ENCODE measurements at regions not wholly inside any gene's neighbourhood (a gene's known extent, or its start where the extent isn't known, plus 50 kb on each side); places are given as distances from the start of the nearest gene placed in this dataset.

DNA sequence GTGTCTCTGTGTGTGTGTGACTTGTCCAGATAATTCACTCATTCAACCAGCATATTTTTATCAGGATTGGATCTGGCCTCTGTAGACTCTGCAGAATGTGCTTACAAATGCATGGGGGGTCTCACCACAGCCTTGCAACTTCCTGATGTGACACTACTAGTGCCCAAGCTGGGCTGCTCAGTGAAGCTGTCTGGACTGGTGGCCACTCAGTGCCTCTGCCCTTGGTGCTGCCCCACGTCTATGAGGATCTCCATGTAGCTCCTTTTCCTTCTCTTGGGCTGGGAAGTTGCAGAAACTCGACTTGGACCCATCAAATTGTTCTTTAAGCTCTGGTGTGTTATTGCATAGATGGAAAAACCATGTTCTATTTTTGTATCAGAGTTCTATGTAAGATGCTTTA lies 75.8 kb downstream of the NRN1 start:
- Mint-ChIP-seq H3K27me3 (peaks cover 42% of the 10 kb centered on the region), H3K27ac (no peak overlapping the region)

DNA sequence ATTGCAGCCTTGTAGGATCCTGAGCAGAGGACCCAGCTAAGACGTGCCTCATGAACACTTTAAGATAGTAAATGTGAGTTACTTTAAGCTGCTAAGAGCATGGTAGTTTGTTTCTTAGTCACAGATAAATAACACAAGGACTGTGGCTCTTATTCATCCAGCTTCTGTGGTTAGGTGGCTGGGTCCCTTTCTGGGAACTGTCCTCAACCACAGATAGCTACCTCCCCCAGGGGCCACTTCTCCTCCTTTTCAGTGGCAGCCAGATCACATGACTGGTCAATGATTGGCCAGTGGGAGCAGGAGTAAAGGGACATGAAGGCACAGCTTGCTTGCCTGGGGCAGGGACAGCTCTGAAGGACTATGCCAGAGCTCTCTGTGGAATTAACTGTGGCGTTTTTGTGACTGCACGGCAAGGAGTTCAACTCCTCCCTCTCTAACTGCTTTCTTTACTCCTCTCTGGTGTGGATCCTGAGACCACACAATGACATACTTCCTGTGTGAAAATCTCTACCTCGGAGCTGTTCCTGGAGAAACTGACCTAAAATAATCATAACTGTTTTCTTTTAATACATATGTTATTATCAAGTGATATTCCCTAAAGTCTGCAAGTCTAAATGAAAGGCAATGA lies 76.5 kb downstream of the NRN1 start:
- intact Hi-C loops (cut with micrococcal nuclease), result no loop called here
- Mint-ChIP-seq H3K36me3 (ENCODE audit: low read depth) (no peaks in the 10 kb centered on the region), H3K4me3 (no peak overlapping the region), H3K27ac (no peak overlapping the region), H3K27me3 (peaks cover 37% of the 10 kb centered on the region), H3K9me3 (peaks cover 9% of the 10 kb centered on the region), H3K4me1 (no peaks in the 10 kb centered on the region)
- no peak for DNase-seq
- TF ChIP-seq, protein P1, sequence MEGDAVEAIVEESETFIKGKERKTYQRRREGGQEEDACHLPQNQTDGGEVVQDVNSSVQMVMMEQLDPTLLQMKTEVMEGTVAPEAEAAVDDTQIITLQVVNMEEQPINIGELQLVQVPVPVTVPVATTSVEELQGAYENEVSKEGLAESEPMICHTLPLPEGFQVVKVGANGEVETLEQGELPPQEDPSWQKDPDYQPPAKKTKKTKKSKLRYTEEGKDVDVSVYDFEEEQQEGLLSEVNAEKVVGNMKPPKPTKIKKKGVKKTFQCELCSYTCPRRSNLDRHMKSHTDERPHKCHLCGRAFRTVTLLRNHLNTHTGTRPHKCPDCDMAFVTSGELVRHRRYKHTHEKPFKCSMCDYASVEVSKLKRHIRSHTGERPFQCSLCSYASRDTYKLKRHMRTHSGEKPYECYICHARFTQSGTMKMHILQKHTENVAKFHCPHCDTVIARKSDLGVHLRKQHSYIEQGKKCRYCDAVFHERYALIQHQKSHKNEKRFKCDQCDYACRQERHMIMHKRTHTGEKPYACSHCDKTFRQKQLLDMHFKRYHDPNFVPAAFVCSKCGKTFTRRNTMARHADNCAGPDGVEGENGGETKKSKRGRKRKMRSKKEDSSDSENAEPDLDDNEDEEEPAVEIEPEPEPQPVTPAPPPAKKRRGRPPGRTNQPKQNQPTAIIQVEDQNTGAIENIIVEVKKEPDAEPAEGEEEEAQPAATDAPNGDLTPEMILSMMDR (IDR thresholded peaks at IDR 0.05), result no peak
- no peak for ATAC-seq (ENCODE audit: low read depth)
- CTCF ChIA-PET, result no interaction called here
- POLR2A ChIA-PET, result no interaction called here

More for the DNA sequence above, 75.8 kb downstream of the NRN1 start:
- Mint-ChIP-seq H3K4me3 (no peak overlapping the region), H3K4me1 (no peaks in the 10 kb centered on the region), H3K36me3 (ENCODE audit: low read depth) (no peaks in the 10 kb centered on the region), H3K9me3 (peaks cover 5% of the 10 kb centered on the region)
- intact Hi-C loops (cut with micrococcal nuclease), result no loop called here
- ChIA-PET CTCF (no interaction called here), POLR2A (no interaction called here)
- ATAC-seq (ENCODE audit: low read depth) (no peak), DNase-seq (no peak)
- TF ChIP-seq, protein P1 (IDR thresholded peaks at IDR 0.05), result no peak

DNA sequence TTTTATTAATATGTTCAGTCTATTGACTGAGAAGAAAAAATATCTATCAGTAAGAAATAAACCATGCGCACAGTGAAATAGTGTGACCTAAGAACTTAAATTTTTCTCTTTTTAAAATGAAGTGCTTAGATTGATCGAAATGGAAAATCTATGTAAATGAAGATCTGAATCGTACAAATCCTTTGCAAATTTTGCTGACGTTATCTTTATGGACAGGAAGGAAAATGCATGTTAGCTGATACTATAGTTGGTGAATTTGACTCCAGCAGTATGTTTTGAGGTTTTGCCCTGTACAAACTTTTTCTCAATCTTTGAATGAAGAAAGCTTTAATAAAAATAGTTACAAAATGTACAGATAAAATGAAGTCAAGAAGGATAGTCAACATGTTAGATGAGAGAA lies 82.9 kb downstream of the NRN1 start:
- Mint-ChIP-seq H3K4me3 (no peak overlapping the region), H3K27ac (no peak overlapping the region), H3K4me1 (no peaks in the 10 kb centered on the region), H3K36me3 (ENCODE audit: low read depth) (peaks cover 3% of the 10 kb centered on the region), H3K27me3 (peaks cover 14% of the 10 kb centered on the region), H3K9me3 (peaks cover 12% of the 10 kb centered on the region)
- TF ChIP-seq, protein P1 (IDR thresholded peaks at IDR 0.05), result no peak
- ATAC-seq (ENCODE audit: low read depth) (no peak), DNase-seq (no peak)
- intact Hi-C loops (cut with micrococcal nuclease), result no loop called here
- ChIA-PET CTCF (no interaction called here), POLR2A (no interaction called here)

DNA sequence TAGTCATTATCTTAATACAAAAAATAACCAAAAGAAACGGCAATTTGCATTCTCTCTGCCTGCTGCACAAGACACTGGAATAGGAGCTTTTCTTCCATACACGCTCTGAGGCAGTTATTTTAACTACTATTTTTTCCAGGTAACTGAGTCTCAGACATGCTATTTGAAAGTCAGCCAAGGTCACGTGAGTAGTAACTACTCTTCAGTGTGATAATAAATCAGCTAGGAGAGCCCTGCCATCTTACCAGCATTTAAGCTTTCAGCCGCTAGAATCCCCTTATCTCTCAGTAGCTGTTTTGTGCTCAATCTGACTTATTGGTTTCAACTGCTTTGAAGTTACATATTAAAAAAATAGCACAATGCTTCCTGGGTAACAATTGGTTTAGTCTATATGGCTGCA lies 84.5 kb downstream of the NRN1 start:
- Mint-ChIP-seq H3K4me1 (no peaks in the 10 kb centered on the region), H3K36me3 (ENCODE audit: low read depth) (peaks cover 3% of the 10 kb centered on the region), H3K27me3 (peaks cover 11% of the 10 kb centered on the region), H3K27ac (no peak overlapping the region), H3K9me3 (peaks cover 12% of the 10 kb centered on the region), H3K4me3 (no peak overlapping the region)
- ChIA-PET POLR2A (no interaction called here), CTCF (no interaction called here)
- DNase-seq (no peak), ATAC-seq (ENCODE audit: low read depth) (no peak)
- intact Hi-C loops (cut with micrococcal nuclease), result no loop called here
- TF ChIP-seq, protein P1 (IDR thresholded peaks at IDR 0.05), result no peak

DNA sequence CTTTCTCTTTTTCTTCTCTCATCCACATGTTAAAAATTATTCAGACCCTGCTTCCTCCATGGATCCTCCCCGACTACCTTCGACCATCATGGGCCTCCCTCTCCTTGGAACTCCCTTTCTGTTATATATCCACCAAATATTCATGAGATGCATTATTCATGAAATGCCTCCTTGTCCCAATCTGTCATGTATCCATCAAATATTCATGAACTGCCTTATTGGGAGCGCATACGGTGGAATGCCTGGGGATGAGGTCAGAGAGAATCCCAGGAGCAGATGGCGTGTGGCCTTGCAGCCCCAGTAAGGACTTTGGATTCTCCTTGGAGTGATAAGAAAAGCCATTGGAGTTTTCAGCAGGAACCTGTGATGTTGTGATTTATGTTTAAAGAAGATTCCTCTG lies 97.0 kb downstream of the NRN1 start:
- H3K36me3 Mint-ChIP-seq (ENCODE audit: low read depth), result no peaks in the 10 kb centered on the region
- POLR2A ChIA-PET, result no interaction called here
- peaks cover 7% of the 10 kb centered on the region for H3K27me3 Mint-ChIP-seq
- intact Hi-C loops (cut with micrococcal nuclease), result no loop called here
- ATAC-seq (ENCODE audit: low read depth), result no peak
- no peaks in the 10 kb centered on the region for H3K9me3 Mint-ChIP-seq
- CTCF ChIA-PET, result no interaction called here
- no peaks in the 10 kb centered on the region for H3K4me1 Mint-ChIP-seq
- DNase-seq, result no peak
- no peak overlapping the region for H3K4me3 Mint-ChIP-seq
- no peak overlapping the region for H3K27ac Mint-ChIP-seq
- TF ChIP-seq, protein P1 (IDR thresholded peaks at IDR 0.05), result no peak

All from activated B cell treated with CpG ODN at 0.5 μM for 24 hours (primary cell).